ENCODE measurements at regions not wholly inside any gene's neighbourhood (a gene's known extent, or its start where the extent isn't known, plus 50 kb on each side); places are given as distances from the start of the nearest gene placed in this dataset.

DNA sequence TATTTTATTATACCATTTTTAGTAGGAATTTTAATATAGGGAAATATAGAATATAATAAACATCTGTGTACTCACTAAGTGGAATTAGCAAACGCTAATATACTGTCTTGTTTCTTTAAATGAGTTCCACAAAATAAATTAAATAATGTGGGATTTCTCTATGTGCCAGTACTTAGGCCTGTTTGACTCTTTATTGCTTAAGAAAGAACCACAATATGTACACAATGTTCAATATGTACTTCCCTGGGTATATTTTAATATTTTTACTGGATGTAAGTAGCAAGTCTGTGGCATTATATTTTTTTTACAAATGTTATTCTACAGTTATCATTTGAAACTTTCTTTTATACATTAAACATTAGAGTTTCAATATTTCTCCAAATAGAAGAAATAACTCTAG, 92.5 kb upstream of the CARD18 start:
- Mint-ChIP-seq H3K4me1 (no peaks in the 10 kb centered on the region), H3K4me3 (no peak overlapping the region), H3K27ac (no peak overlapping the region), H3K9me3 (no peaks in the 10 kb centered on the region), H3K27me3 (peaks cover 4 to 24% of the 10 kb centered on the region in 2 donors), H3K36me3 (no peaks in the 10 kb centered on the region)
- Histone ChIP-seq H3K4me3 (ENCODE audit: low read length) (no peak overlapping the region), H3K4me1 (ENCODE audit: insufficient read depth, low read length) (no peaks in the 10 kb centered on the region), H3K27ac (ENCODE audit: low read depth, low read length) (no peak overlapping the region), H3K36me3 (ENCODE audit: insufficient read depth, low read length) (no peaks in the 10 kb centered on the region), H3K9me3 (ENCODE audit: low read length) (no peaks in the 10 kb centered on the region), H3K27me3 (ENCODE audit: insufficient read depth, low read length, poor library complexity, severe bottlenecking) (no peaks in the 10 kb centered on the region)
- POLR2A ChIA-PET, result no interaction called here
- CTCF ChIA-PET, result no interaction called here
- DNase-seq, result no peak

DNA sequence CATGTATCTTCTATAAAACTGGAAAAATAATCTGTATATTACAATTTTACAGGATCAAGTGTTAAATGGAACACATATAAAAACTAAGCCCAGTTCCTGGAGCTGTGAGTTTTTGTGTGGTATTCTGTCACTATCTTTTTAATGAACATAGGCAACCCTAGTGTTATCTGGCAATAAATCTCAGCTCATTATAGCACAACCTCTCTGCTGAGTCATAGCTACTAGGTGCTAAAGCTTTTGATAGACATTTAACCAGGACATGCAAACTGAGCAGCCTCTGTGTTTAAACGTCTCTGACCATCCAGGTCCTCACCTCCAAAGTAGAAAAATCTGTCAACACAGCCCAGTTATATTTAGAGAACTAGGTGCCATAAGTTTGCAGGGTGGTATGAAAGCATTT, 91.0 kb upstream of the CARD18 start:
- Histone ChIP-seq H3K4me3 (ENCODE audit: low read length) (no peak overlapping the region), H3K9me3 (ENCODE audit: low read length) (no peaks in the 10 kb centered on the region), H3K4me1 (ENCODE audit: insufficient read depth, low read length) (no peaks in the 10 kb centered on the region), H3K27ac (ENCODE audit: low read depth, low read length) (no peak overlapping the region), H3K27me3 (ENCODE audit: insufficient read depth, low read length, poor library complexity, severe bottlenecking) (no peaks in the 10 kb centered on the region), H3K36me3 (ENCODE audit: insufficient read depth, low read length) (no peaks in the 10 kb centered on the region)
- no peak for DNase-seq
- ChIA-PET CTCF (no interaction called here), POLR2A (no interaction called here)
- Mint-ChIP-seq H3K4me3 (no peak overlapping the region), H3K4me1 (no peaks in the 10 kb centered on the region), H3K27me3 (peaks cover 4 to 14% of the 10 kb centered on the region in 2 donors), H3K36me3 (no peaks in the 10 kb centered on the region), H3K9me3 (no peaks in the 10 kb centered on the region), H3K27ac (no peak overlapping the region)

DNA sequence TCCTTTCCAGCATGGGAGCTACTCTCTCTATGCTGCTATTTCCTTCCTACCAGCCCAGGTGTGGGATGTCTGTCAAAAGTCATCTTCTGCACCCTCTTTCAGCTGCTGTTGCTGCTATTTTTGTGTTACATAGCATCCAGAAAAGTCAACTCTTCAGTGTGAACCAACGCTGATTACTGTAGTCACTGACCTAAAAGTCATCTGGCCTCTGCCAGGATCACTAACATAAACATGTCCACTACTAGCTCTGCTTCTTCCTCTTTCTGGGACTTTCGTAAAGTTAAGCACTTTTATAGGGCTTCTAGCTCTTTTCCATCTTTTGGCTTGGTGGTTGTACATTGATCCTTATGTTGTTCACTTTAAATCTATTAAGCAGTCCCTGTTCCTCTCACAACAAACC, 90.2 kb upstream of the CARD18 start:
- DNase-seq, result no peak
- Histone ChIP-seq H3K36me3 (ENCODE audit: insufficient read depth, low read length) (no peaks in the 10 kb centered on the region), H3K27ac (ENCODE audit: low read depth, low read length) (no peak overlapping the region), H3K9me3 (ENCODE audit: low read length) (no peaks in the 10 kb centered on the region), H3K4me3 (ENCODE audit: low read length) (no peak overlapping the region), H3K4me1 (ENCODE audit: insufficient read depth, low read length) (no peaks in the 10 kb centered on the region), H3K27me3 (ENCODE audit: insufficient read depth, low read length, poor library complexity, severe bottlenecking) (no peaks in the 10 kb centered on the region)
- no peak overlapping the region for H3K4me3 Mint-ChIP-seq
- ChIA-PET POLR2A (no interaction called here), CTCF (no interaction called here)
- no peaks in the 10 kb centered on the region for H3K9me3 Mint-ChIP-seq
- H3K36me3 Mint-ChIP-seq, result no peaks in the 10 kb centered on the region
- H3K27ac Mint-ChIP-seq, result no peak overlapping the region
- peaks cover 4 to 14% of the 10 kb centered on the region in 2 donors for H3K27me3 Mint-ChIP-seq
- no peaks in the 10 kb centered on the region for H3K4me1 Mint-ChIP-seq

DNA sequence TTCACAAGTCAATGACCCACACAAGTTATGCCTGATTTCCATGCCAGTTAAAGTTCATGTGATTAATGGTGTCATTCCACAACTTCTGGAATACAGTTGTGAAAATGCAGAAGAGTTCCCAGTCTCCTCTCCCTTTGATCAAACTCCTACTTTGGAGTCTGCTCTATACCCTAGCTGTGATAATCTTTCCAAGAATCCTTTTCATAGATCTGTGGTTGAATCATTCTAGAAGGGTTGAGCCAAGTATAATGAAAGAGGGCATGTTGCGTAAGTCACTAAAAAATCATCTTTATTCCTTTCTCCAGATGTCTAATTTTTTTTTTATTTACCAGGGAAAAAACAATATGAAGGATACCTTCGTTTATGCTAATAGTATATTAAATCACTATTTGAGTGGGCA, 89.7 kb upstream of the CARD18 start:
- no peak overlapping the region for H3K27ac Mint-ChIP-seq
- no peak overlapping the region for H3K27ac ChIP-seq (ENCODE audit: low read depth, low read length)
- H3K9me3 ChIP-seq (ENCODE audit: low read length), result no peaks in the 10 kb centered on the region
- no peak overlapping the region for H3K4me3 Mint-ChIP-seq
- H3K9me3 Mint-ChIP-seq, result no peaks in the 10 kb centered on the region
- no peak overlapping the region for H3K4me3 ChIP-seq (ENCODE audit: low read length)
- no peak for DNase-seq
- ChIA-PET CTCF (no interaction called here), POLR2A (no interaction called here)
- no peaks in the 10 kb centered on the region for H3K27me3 ChIP-seq (ENCODE audit: insufficient read depth, low read length, poor library complexity, severe bottlenecking)
- no peaks in the 10 kb centered on the region for H3K4me1 Mint-ChIP-seq
- no peaks in the 10 kb centered on the region for H3K36me3 Mint-ChIP-seq
- H3K36me3 ChIP-seq (ENCODE audit: insufficient read depth, low read length), result no peaks in the 10 kb centered on the region
- no peaks in the 10 kb centered on the region for H3K4me1 ChIP-seq (ENCODE audit: insufficient read depth, low read length)
- H3K27me3 Mint-ChIP-seq, result peaks cover 4 to 14% of the 10 kb centered on the region in 2 donors

DNA sequence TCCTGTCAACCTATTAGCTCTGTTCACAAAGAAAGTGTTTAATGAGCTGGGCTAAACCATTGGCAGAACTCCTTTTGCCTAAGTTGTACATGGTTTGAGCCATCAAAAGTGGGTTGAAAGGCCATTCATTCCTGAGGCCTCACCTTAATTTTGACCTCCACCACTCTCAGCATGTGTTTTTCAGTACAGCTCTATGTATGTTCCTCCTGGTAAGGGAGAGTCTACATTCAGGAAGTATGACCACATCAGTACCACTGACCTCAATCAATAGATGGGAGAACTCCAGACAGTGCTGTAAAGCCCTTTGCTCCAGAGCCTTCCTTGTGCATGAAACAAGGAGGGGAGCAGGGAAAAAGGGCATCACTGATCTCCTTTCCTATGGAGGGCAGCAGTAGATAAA, 87.8 kb upstream of the CARD18 start:
- H3K27ac Mint-ChIP-seq, result no peak overlapping the region

DNA sequence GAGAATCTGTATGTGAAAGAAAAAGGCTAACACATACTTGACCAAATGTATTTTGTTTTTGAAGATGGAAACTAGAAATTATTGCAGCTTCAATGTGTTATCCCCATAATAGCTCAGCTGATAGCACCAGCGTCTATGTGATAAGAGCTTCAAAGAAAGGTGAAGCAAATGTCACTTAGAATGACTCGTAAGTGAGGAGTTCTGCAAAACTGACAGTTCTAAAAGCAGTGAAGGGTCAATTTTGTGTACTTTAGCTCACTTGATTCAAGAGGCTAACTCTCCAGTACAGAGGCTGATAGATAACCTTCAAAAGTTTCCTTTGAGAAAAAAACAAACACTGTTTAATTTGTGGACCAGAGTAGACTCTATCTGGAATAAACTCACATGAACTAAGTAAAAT, 87.2 kb upstream of the CARD18 start:
- CTCF ChIA-PET, result no interaction called here

More for the DNA sequence above, 87.8 kb upstream of the CARD18 start:
- Mint-ChIP-seq H3K27me3 (peaks cover 4 to 14% of the 10 kb centered on the region in 2 donors), H3K36me3 (no peaks in the 10 kb centered on the region), H3K4me3 (no peak overlapping the region), H3K4me1 (no peaks in the 10 kb centered on the region), H3K9me3 (no peaks in the 10 kb centered on the region)
- no peaks in the 10 kb centered on the region for H3K36me3 ChIP-seq (ENCODE audit: insufficient read depth, low read length)
- H3K9me3 ChIP-seq (ENCODE audit: low read length), result no peaks in the 10 kb centered on the region
- no peak for DNase-seq
- no peak overlapping the region for H3K4me3 ChIP-seq (ENCODE audit: low read length)
- H3K4me1 ChIP-seq (ENCODE audit: insufficient read depth, low read length), result no peaks in the 10 kb centered on the region
- POLR2A ChIA-PET, result no interaction called here
- H3K27me3 ChIP-seq (ENCODE audit: insufficient read depth, low read length, poor library complexity, severe bottlenecking), result no peaks in the 10 kb centered on the region
- CTCF ChIA-PET, result no interaction called here
- no peak overlapping the region for H3K27ac ChIP-seq (ENCODE audit: low read depth, low read length)

DNA sequence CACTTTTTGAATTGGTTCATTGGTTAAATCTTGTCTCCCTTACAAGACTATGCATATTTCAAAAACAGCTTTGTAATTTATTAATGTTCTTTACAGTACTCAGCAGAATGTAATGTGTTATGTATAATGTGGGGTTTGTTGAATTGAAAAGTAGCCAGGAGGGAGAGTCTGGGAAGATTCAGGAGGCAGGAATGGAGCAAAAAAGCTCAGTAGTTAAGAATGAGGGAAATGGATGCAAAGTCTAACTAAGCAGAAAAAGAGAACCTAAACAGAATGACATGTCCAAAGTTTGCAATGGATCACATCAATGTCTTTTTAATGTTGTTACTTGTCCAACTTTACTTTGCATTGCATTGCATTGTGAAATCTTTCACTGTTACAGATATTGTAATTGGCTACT, 86.5 kb upstream of the CARD18 start:
- peaks cover 4 to 12% of the 10 kb centered on the region in 2 donors for H3K27me3 Mint-ChIP-seq
- no peak overlapping the region for H3K4me3 Mint-ChIP-seq
- no peak overlapping the region for H3K4me3 ChIP-seq (ENCODE audit: low read length)
- H3K9me3 Mint-ChIP-seq, result no peaks in the 10 kb centered on the region
- DNase-seq, result no peak
- H3K9me3 ChIP-seq (ENCODE audit: low read length), result no peaks in the 10 kb centered on the region
- H3K36me3 ChIP-seq (ENCODE audit: insufficient read depth, low read length), result no peaks in the 10 kb centered on the region
- no peaks in the 10 kb centered on the region for H3K36me3 Mint-ChIP-seq
- ChIA-PET POLR2A (no interaction called here), CTCF (no interaction called here)
- no peak overlapping the region for H3K27ac Mint-ChIP-seq
- no peak overlapping the region for H3K27ac ChIP-seq (ENCODE audit: low read depth, low read length)
- H3K4me1 ChIP-seq (ENCODE audit: insufficient read depth, low read length), result no peaks in the 10 kb centered on the region
- no peaks in the 10 kb centered on the region for H3K4me1 Mint-ChIP-seq
- H3K27me3 ChIP-seq (ENCODE audit: insufficient read depth, low read length, poor library complexity, severe bottlenecking), result no peaks in the 10 kb centered on the region

More for the DNA sequence above, 87.2 kb upstream of the CARD18 start:
- H3K4me3 Mint-ChIP-seq, result no peak overlapping the region
- POLR2A ChIA-PET, result no interaction called here
- no peak overlapping the region for H3K27ac ChIP-seq (ENCODE audit: low read depth, low read length)
- no peak for DNase-seq
- H3K27me3 ChIP-seq (ENCODE audit: insufficient read depth, low read length, poor library complexity, severe bottlenecking), result no peaks in the 10 kb centered on the region
- no peaks in the 10 kb centered on the region for H3K4me1 ChIP-seq (ENCODE audit: insufficient read depth, low read length)
- H3K27ac Mint-ChIP-seq, result no peak overlapping the region
- no peaks in the 10 kb centered on the region for H3K4me1 Mint-ChIP-seq
- no peaks in the 10 kb centered on the region for H3K36me3 Mint-ChIP-seq
- H3K27me3 Mint-ChIP-seq, result peaks cover 4 to 14% of the 10 kb centered on the region in 2 donors
- no peaks in the 10 kb centered on the region for H3K9me3 Mint-ChIP-seq
- no peaks in the 10 kb centered on the region for H3K36me3 ChIP-seq (ENCODE audit: insufficient read depth, low read length)
- no peak overlapping the region for H3K4me3 ChIP-seq (ENCODE audit: low read length)
- no peaks in the 10 kb centered on the region for H3K9me3 ChIP-seq (ENCODE audit: low read length)

DNA sequence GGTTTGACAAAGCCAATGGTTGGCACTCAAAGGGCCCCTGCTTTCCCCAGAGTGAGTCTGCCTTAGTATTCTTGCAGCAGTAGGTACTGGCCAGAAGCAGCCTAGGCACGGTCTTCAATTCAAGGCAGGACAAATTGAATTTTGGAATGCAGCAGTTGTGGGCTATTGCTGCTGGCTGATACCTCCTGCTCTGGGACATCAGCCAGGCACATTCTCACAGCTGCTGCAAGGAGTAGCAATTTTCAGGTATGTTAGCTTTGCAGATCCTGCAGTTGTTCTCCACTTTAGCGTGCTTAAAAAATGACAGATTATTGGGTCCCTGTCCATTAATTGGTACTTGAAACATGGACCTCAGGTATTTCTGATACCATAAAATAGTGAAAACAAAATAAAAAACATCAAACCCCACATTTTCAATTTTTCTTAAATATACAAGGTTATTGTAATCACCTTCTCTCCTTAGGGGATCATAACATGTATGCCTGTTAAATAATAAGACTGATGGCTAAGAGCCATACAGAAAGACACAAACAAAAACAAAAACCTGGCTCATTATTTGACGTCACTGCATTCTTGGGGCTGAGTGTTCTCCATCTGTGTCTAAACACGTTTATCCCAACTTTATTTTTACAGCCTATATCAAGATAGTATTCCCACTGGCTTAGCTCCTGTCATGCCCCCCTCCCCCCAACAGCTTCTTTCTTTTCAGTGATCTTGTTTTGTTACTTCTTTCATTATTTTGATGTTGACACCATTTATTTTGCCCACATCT, 85.1 kb upstream of the CARD18 start:
- Mint-ChIP-seq H3K4me1 (no peaks in the 10 kb centered on the region), H3K36me3 (no peaks in the 10 kb centered on the region), H3K9me3 (no peaks in the 10 kb centered on the region), H3K27ac (no peak overlapping the region), H3K27me3 (peaks cover 4 to 6% of the 10 kb centered on the region in 2 donors), H3K4me3 (no peak overlapping the region)
- Histone ChIP-seq H3K27ac (ENCODE audit: low read depth, low read length) (no peak overlapping the region), H3K4me1 (ENCODE audit: insufficient read depth, low read length) (no peaks in the 10 kb centered on the region), H3K36me3 (ENCODE audit: insufficient read depth, low read length) (no peaks in the 10 kb centered on the region), H3K9me3 (ENCODE audit: low read length) (no peaks in the 10 kb centered on the region), H3K4me3 (ENCODE audit: low read length) (no peak overlapping the region), H3K27me3 (ENCODE audit: insufficient read depth, low read length, poor library complexity, severe bottlenecking) (no peaks in the 10 kb centered on the region)
- ChIA-PET POLR2A (no interaction called here), CTCF (no interaction called here)
- no peak for DNase-seq

DNA sequence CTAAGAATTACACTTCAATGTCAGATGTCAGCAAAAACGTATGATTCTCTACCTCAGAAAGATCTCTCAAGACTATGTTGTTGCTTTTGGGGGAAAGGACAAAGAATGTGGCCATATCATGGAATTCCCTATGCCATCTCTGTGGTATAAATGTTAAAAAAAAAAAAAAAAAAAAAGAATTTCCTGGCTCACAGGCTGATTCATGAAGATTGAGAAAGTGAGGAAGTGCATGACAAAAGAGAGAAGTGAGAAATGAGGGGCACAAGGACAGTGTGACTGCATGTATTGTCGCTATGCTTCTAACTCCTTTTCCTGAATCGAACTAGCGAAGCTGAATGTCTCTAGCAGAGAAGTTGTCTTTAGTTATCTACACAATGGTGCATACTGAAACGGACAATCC, 80.6 kb upstream of the CARD18 start:
- no peaks in the 10 kb centered on the region for H3K36me3 Mint-ChIP-seq
- H3K27me3 ChIP-seq (ENCODE audit: insufficient read depth, low read length, poor library complexity, severe bottlenecking), result no peaks in the 10 kb centered on the region
- no peaks in the 10 kb centered on the region for H3K9me3 Mint-ChIP-seq
- DNase-seq, result no peak
- peaks cover 1 to 8% of the 10 kb centered on the region in 2 donors for H3K27me3 Mint-ChIP-seq
- no peaks in the 10 kb centered on the region for H3K4me1 ChIP-seq (ENCODE audit: insufficient read depth, low read length)
- H3K27ac ChIP-seq (ENCODE audit: low read depth, low read length), result no peak overlapping the region
- CTCF ChIA-PET, result no interaction called here
- H3K4me3 ChIP-seq (ENCODE audit: low read length), result no peak overlapping the region
- POLR2A ChIA-PET, result no interaction called here
- no peak overlapping the region for H3K4me3 Mint-ChIP-seq
- no peaks in the 10 kb centered on the region for H3K4me1 Mint-ChIP-seq
- H3K9me3 ChIP-seq (ENCODE audit: low read length), result no peaks in the 10 kb centered on the region
- no peak overlapping the region for H3K27ac Mint-ChIP-seq
- no peaks in the 10 kb centered on the region for H3K36me3 ChIP-seq (ENCODE audit: insufficient read depth, low read length)

Measured in CD8-positive, alpha-beta memory T cell (primary cell).